ENCODE measurements at regions not wholly inside any gene's neighbourhood (a gene's known extent, or its start where the extent isn't known, plus 50 kb on each side); places are given as distances from the start of the nearest gene placed in this dataset.

- 31 to 78% (median 62%) methylated on average over 1 of the region's 1 CpG for WGBS, 3 donors
- no peaks in the 10 kb centered on the region for H3K36me3 ChIP-seq (ENCODE audit: insufficient read depth in 1 of 2, low read depth in 1 of 2)
- no peak overlapping the region for H3K4me3 ChIP-seq
- no peak for ATAC-seq
- no peaks in the 10 kb centered on the region for H3K4me1 ChIP-seq
- H3K9me3 ChIP-seq: no peaks in the 10 kb centered on the region
- intact Hi-C loops (cut with DNase I): no loop called here
- DNase-seq: no peak
- no peaks in the 10 kb centered on the region for H3K27me3 ChIP-seq (ENCODE audit: insufficient read depth in 3 of 3, low read length in 2 of 3)
- no peak overlapping the region for H3K27ac ChIP-seq
- TF ChIP-seq CTCF (IDR thresholded peaks at IDR 0.05): no peak
Measured at GRCh38 chr2:187264612-187265011, 183.4 kb downstream of the CALCRL start.

GRCh38 chr2:187263675-187264560 lies 184.1 kb downstream of the CALCRL start:
- ATAC-seq: no peak
- no peaks in the 10 kb centered on the region for H3K9me3 ChIP-seq
- TF ChIP-seq CTCF (IDR thresholded peaks at IDR 0.05): no peak
- no peak for DNase-seq
- no peaks in the 10 kb centered on the region for H3K27me3 ChIP-seq (ENCODE audit: insufficient read depth in 3 of 3, low read length in 2 of 3)
- H3K4me1 ChIP-seq: no peaks in the 10 kb centered on the region
- H3K36me3 ChIP-seq (ENCODE audit: insufficient read depth in 1 of 2, low read depth in 1 of 2): no peaks in the 10 kb centered on the region
- WGBS, 3 donors: 45 to 55% (median 49%) methylated on average over 9 of the region's 9 CpGs
- H3K4me3 ChIP-seq: no peak overlapping the region
- intact Hi-C loops (cut with DNase I): no loop called here
- no peak overlapping the region for H3K27ac ChIP-seq

- DNase-seq (no peak), ATAC-seq (no peak)
- Histone ChIP-seq H3K27ac (no peak overlapping the region), H3K27me3 (ENCODE audit: insufficient read depth in 3 of 3, low read length in 2 of 3) (no peaks in the 10 kb centered on the region), H3K9me3 (no peaks in the 10 kb centered on the region), H3K4me3 (no peak overlapping the region), H3K36me3 (ENCODE audit: insufficient read depth in 1 of 2, low read depth in 1 of 2) (no peaks in the 10 kb centered on the region), H3K4me1 (no peaks in the 10 kb centered on the region)
- TF ChIP-seq CTCF (IDR thresholded peaks at IDR 0.05): no peak
- intact Hi-C loops (cut with DNase I): no loop called here
- WGBS, 3 donors: 69 to 81% (median 70%) methylated on average over 1 of the region's 1 CpG
Measured at GRCh38 chr2:187261705-187262104, 186.3 kb downstream of the CALCRL start.

GRCh38 chr2:187252063-187252462 lies 196.0 kb downstream of the CALCRL start:
- no peak for TF ChIP-seq CTCF (IDR thresholded peaks at IDR 0.05)
- Histone ChIP-seq H3K4me1 (no peaks in the 10 kb centered on the region), H3K27ac (no peak overlapping the region), H3K27me3 (ENCODE audit: insufficient read depth in 3 of 3, low read length in 2 of 3) (no peaks in the 10 kb centered on the region), H3K36me3 (ENCODE audit: insufficient read depth in 1 of 2, low read depth in 1 of 2) (no peaks in the 10 kb centered on the region), H3K4me3 (no peak overlapping the region), H3K9me3 (no peaks in the 10 kb centered on the region)
- intact Hi-C loops (cut with DNase I): no loop called here
- ATAC-seq (no peak), DNase-seq (no peak)
- WGBS, 3 donors: 95 to 98% (median 98%) methylated on average over 10 of the region's 10 CpGs

- intact Hi-C loops (cut with DNase I): no loop called here
Measured at GRCh38 chr2:187250137-187250536, 197.9 kb downstream of the CALCRL start.

More at GRCh38 chr2:187250137-187250536, 197.9 kb downstream of the CALCRL start:
- Histone ChIP-seq H3K36me3 (ENCODE audit: insufficient read depth in 1 of 2, low read depth in 1 of 2) (no peaks in the 10 kb centered on the region), H3K9me3 (no peaks in the 10 kb centered on the region), H3K4me1 (no peaks in the 10 kb centered on the region), H3K27ac (no peak overlapping the region), H3K27me3 (ENCODE audit: insufficient read depth in 3 of 3, low read length in 2 of 3) (no peaks in the 10 kb centered on the region), H3K4me3 (no peak overlapping the region)
- DNase-seq (no peak), ATAC-seq (no peak)
- no peak for TF ChIP-seq CTCF (IDR thresholded peaks at IDR 0.05)

All from psoas muscle (tissue), 7 donors.